IPS-NIHi11 (cell line): ENCODE measurements at regions not wholly inside any gene's neighbourhood (a gene's known extent, or its start where the extent isn't known, plus 50 kb on each side); places are given as distances from the start of the nearest gene placed in this dataset.
"Not testable (repeated sequence)": the region's sequence is repeated elsewhere in the genome, so short reads cannot be mapped to it uniquely, and the experiment has no call there.

Experiments used
- DNase-seq: peaks from one replicate; pipeline ENCODE4 v3.0.0; 2012; ENCODE audit warnings: mixed read lengths, low spot score

GRCh38 chr3:95271395-95271794 lies 1208.5 kb downstream of the NSUN3 start:
- DNase-seq = no peak

DNA sequence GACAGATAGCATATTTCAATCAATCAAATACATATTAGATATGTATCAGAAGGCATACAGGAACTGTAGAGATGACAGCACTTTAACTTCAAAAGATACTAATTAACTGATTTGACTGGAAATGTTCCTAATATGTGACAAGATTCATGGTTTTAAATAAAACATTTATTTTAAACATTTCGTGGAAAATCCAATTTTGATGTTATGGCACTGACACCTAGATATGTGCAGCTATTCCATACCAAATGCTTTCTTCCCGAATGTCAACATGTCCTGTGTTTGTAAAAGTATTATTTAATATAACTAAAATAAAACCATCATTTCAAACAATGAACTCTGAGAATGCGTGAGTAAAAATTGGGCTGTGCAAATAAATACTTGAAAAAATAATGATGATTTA lies 1209.3 kb downstream of the NSUN3 start:
- no peak for DNase-seq

DNA sequence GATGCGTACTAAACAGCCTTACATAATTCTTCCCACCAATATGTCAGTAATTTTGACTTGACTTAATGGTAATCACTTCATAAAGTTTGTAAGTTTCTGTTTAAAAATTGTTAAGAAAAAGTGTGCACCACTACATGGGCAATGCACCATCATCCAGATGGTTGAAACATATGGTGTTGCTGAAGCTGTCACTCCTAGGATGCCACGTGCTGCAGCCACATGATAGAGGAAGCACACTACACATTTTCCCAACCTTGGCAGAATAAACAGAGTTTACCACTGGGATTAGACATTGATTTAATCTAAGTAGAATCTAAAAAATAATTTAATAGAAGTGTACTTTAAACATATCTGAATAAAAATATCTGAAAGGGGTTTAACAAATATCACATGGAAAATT lies 1209.9 kb downstream of the NSUN3 start:
- no peak for DNase-seq

GRCh38 chr3:95277613-95278012 lies 1214.8 kb downstream of the NSUN3 start:
- no peak for DNase-seq

DNA sequence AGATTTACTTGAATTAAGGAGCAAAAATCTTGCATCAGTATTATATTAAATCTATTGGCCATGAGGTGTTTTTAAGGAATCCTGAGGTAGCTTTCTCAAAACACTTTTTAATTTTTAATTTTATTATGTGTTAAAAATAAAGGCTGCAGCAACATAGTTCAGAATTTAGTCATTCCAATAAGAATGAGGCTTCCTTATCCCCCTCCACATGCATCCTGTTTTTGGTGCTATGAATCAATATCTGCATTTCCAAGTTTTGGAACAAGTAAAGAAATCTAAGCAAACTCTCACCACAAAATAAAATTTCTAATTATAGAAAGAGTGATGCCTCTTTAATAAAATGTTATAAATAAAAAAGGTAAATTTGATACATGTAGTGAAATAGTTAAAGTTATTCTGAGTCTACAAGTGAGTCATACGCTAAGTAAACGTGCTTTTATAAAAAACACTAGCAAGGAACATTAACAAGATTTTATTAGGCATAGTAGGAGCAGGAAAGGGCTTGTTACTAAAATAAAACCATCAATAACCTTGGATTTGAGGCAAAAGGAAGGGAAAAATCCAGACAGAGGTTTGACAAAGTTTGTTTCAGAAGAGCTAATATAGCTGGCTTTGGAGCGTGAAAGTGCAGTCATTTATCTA lies 1218.0 kb downstream of the NSUN3 start:
- DNase-seq = no peak

DNA sequence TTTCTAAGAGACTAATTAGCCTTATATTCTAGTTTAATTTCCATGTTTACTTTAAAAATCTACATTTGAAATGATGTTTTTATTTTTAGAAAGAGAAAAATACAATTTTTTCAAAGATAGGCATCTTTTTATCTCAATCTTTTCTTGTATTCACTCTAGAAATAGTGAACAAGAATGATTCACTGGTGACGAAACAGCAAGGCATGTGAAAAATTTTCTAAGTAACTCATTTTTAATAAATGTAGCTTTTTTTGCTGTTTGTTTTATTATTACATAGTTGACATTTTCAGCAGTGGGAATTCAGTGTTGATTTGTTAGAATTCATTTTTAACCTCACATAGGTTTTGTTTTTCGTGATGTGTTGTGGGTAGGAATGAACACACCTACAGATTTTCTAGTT lies 1226.4 kb downstream of the NSUN3 start:
- no peak for DNase-seq

DNA sequence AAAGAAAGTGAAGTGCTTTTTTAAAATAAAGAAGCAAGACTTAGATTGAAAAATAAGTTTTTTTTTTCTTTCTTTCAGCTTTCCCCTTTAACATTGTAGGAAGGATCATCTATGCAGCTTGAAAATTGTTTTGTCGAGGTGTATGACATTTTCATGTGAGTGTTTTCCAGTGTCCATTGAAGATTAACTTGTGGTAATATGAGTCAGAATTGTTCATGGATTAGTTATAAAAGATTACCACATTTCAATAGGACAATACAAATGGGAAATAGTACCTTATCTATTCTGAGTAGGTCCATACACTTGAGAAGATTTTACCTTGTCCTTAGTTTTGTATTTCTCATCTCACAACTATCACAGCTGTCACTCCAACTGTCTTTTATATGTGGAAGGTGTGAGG lies 1234.7 kb downstream of the NSUN3 start:
- no peak for DNase-seq

DNA sequence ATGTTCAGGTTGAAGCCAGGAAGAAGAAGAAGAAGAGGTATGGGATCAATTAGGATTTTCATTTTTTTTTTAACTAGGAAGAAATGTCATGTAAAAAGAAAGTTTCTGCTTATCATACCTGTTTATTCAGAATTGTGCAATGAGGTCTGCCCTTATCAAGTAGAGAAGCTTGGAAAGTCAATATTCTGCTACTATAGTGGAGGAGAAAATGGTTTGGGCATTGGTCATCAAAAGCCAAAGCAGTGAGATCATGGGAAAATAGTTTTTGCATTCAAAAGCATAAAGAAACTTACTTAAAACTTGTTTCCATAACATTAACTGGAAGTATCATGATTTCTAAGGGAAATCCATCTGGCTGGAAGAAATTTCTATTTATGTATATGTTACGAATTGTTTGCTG lies 1239.2 kb downstream of the NSUN3 start:
- DNase-seq = no peak

- DNase-seq = no peak
These were observed 1247.7 kb downstream of the NSUN3 start for GRCh38 chr3:95310560-95310959.

GRCh38 chr3:95311272-95311671 lies 1248.4 kb downstream of the NSUN3 start:
- DNase-seq = no peak

DNA sequence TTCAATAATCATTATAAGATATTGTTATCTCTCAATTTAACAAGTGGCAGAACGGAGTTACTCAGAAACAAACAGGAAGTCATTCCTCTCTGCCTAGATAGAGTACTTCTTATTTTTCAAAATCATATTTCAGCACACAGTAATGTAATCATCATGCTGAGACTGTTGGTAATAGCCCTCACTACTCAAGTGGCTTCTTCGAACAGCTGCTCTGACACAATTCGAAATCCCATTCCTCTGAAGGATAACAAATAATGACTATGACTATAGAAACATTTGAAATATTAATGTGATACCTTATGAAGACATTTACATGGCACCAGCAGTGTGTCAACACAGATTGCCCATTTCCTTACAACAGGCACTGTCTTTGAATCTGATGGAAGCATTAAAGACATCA lies 1249.8 kb downstream of the NSUN3 start:
- no peak for DNase-seq

GRCh38 chr3:95319921-95320494 lies 1257.1 kb downstream of the NSUN3 start:
- no peak for DNase-seq

DNA sequence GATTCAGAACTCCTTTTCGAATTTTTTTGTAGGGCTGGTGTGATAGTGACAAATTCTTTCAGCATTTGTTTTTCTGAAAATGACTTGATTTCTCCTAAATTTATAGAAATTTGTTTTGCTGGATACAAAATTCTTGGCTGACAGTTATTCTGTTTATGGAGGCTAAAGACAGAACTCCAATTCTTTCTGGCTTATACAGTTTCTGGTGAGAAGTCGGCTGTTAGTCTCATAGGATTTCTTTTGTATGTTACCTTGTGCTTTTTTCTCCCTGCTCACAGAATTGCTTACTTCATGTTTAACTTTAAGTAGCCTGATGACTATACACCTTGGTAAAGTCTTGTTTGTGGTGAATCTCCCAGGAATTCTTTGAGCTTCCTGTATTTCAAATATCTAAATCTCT lies 1264.6 kb downstream of the NSUN3 start:
- DNase-seq = no peak

DNA sequence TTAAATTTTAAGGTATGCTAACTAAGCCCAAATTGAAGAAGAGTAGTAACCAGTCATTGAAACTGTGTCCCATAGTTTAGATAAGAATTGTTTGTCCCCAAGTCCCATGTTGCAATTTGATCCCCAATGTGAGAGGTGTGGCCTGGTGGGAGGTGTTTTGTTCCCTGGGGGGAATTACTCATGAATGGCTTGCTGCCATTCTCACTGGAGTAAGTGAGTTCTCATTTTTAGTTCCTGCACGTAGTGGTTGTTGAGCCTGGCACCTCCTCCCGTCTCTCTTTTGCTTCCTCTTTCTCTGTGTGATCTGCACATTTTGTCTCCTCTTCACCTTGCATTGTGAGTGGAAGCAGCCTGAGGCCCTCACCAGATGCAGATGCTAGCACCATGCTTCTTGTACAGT lies 1271.0 kb downstream of the NSUN3 start:
- DNase-seq = no peak

GRCh38 chr3:95334461-95334860 lies 1271.6 kb downstream of the NSUN3 start:
- DNase-seq = no peak

GRCh38 chr3:95335517-95335916 lies 1272.7 kb downstream of the NSUN3 start:
- no peak for DNase-seq

- DNase-seq = no peak
These were observed 1275.6 kb downstream of the NSUN3 start for GRCh38 chr3:95338446-95338845.

GRCh38 chr3:95341314-95341713 lies 1278.5 kb downstream of the NSUN3 start:
- no peak for DNase-seq

- DNase-seq = no peak
These were observed 1280.4 kb downstream of the NSUN3 start for GRCh38 chr3:95343228-95343627.

DNA sequence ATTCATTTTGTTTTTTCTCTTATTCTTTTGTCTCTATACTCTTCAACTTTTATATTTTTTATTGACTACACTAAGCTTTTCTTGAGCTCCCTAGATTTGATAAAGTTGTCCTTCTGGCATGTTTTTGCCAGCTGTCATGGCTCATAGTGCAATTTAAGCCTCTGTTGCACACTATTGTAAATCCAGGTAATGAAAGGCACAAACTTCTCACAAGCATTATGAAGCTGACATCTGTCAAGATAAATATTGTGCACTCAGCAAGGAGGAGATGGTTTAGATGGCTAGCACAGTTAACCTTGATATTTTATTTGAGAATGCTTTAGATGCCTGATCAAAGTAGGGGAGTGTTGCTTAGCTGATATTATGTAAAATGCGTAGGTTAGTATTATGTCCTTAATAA lies 1280.9 kb downstream of the NSUN3 start:
- no peak for DNase-seq

DNA sequence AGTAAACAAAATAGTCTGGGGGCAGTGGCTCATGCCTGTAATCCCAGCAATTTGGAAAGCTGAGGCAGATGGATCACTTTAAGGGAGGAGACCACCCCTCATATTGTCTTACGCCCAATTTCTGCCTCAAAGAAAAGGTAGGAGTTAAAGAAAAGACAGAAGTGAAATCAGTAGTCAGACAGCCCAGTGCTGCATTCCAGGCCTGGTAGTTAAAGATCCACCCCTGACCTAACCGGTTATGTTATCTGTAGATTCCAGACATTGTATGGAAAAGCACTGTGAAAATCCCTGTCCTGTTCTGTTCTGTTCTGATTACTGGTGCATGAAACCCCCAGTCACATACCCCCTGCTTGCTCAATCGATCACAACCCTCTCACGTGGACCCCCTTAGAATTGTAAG lies 1285.1 kb downstream of the NSUN3 start:
- not testable (repeated sequence) for DNase-seq

DNA sequence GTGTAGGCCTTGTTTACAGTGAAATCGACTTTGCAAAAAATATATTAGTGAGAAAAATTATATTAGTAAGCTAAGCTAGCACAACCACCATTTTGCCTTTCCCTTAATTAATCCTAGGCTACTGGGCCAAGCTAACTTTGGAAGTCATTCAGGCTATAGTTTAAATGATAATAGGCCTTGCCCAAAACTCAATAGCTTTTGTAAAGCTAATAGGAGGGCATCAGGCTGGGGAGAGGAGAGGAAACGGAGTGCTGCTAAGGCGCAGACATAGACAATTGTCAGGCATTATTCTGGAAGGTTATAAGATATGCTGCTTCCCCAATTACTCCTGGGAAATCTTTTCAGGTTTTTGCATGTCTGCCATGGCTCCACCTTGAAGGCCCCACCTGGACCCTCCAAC lies 1286.0 kb downstream of the NSUN3 start:
- no peak for DNase-seq

DNA sequence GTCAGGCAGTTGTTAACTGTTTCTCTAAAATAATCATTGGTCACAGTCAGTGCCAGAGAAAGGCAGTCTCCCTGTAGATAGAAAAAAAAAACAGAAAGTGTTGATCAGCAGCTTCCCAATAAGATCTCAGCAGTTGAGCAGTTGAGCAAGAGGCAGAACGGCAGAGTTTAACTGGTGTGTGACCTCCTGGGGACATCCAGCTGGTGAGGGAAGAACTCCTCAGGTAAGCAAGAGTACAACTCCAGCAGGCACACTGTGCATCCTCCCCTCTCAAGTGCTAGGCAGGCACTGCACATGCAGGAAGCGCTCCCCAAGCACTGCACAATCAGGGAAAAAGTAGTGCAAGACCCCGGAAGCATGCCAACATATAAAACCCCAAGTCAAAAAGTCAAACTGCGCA lies 1287.2 kb downstream of the NSUN3 start:
- DNase-seq = no peak

DNA sequence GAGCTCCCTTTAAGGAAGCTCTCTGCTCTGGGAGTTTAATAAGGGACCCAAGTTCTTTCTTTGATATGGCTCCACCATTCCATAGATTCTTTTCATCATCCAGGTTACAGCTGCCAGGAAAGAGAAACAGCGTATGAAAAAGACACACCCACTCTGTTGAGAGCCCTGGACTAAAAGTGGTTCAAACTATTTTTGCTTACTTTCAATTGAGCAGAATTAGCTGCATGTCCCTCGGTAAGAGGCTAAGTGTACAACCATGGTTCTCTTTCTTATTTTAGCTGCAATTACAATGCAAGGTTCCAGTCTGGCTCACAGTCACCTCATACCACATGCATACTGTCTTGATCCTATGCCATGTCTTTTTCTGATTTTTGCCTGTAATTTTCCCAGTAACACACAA lies 1288.3 kb downstream of the NSUN3 start:
- no peak for DNase-seq
